HG02885 (cell line): ENCODE measurements at regions not wholly inside any gene's neighbourhood (a gene's known extent, or its start where the extent isn't known, plus 50 kb on each side); places are given as distances from the start of the nearest gene placed in this dataset.

Source experiments
- ATAC-seq: cut with Tn5 transposase; IDR thresholded peaks from one replicate; pipeline ENCODE4 v1.9.1; 2021; ENCODE audit warnings: mild to moderate bottlenecking; ENCODE audit not compliant: unreplicated experiment, poor library complexity

DNA sequence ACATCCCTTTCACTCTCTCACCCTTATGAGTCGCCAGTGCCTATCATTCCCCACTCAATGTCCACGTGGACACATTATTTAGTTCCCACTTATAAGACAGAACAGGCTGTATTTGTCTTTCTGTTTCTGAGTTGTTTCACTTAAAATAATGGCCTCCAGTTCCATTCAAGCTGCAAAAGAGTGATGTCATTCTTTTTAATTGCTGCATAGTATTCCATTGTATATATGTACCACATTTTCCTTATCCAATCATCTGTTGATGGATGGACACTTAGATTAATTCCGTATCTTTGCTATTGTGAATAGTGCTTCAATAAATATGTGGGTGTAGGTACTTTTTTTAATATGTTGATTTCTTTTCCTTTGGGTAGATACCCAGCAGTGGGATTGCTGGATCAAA is 79.1 kb downstream of the ZNF365 start:
- ATAC-seq, result no peak

DNA sequence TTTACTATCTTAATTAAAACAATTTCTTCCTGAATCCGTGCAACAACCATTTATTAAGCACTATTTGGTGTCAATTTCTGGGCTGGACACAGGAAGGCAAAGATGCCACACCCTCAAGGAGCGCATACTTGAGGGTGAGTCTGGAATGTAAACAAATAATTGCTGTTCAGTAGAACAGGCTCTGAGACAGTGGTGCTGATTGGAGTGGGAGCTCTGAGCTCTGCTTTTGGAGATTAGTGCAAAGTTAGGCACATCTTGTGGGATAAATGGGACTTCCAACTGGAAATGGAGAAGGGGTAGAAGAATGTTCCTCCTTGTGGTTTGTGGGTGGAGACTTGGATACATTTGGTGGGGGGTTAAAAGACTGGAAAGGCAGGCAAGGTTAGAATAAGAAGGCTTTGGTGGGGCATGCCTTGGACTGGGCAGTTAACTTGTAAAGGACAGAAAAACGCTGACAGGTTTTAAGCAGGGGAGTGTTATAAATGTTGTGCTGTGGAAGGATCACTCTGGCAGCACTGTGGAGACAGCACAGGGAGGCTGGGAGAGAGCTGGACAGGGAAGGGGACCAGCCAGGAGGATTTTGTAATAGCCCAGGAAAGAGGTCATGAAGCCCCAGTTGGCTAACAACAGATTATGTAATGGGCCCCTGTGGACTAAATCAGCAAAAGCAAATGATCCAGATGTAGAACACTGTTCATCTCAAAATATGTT is 80.7 kb downstream of the ZNF365 start:
- no peak for ATAC-seq

DNA sequence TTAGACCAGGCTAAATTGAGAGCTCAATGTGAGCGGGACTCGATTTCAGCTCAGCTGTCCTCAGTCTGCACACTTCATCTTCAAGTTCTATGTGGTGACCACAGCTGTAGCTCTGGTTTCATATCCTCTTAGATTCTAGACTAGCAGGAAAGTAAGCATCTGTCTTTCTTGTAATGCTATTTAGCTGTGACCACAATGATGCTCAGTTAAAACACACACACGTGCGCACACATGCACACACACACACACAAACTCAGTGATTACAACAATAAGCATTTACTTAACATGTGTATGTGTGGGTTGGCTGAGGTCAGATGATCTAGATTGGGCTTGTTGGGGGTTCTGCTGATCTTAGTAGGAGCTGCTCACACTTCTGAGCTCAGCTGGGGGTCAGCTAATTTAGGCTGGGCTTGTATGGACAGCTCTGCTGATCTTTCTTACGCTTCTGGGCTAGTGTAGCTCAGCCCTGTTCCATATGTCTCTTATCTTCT is 82.5 kb downstream of the ZNF365 start:
- ATAC-seq, result peak; percentile 98

DNA sequence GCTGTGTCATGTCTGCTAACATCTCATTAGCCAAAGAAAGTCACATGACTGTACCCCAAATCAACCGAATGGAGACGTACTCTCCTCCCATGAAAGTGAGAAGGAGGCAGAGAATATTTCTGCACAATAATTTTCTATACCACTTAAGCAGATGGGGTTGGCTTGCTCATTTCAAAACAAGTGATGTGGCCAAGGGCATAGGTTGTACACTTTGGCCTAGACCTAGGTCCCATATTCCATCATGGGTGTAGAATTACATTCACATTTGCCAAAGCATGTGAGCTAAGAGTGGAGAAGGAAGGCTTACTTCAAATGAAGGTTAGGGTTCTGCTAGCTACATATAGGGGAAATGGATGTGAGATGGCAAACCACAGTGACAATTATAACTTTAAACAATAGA is 83.0 kb downstream of the ZNF365 start:
- ATAC-seq, result peak; percentile 8

DNA sequence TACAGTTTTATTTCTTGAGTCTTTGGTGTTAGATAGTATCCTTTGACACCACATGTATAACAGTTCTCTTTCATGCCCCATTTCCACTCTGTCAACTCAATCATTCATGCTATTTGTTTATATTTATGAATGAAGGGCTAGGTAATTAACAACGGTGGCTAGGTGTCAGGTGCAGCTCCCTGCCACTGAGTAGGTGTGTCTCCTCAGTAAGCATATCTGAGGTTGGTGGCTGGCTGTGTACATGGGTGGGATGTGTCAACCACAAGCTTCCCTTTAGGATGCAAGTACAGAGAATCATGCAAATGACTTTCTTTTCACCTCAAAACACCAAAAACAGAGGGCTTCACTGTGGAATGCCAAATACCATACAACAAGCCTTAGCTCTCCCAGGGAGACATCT is 83.4 kb downstream of the ZNF365 start:
- peak; percentile 31 for ATAC-seq

DNA sequence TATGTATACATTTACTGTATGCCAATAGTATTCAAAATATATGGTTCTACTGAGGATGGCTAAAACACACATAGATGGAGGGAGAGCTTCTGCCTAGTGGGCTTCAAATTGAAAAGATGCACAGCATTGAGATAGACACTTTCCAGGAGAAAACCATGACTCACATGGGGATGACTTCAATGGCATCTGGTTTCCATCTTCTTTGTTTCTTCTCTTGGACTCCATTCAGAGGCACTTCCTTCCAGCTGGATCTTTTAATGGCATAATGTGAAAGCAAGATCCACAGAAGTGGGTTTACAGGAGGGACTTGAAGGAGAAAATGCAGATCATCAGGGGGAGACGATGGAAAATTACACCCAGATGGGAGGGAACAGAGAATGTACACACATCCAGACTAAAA is 84.9 kb downstream of the ZNF365 start:
- ATAC-seq, result no peak

DNA sequence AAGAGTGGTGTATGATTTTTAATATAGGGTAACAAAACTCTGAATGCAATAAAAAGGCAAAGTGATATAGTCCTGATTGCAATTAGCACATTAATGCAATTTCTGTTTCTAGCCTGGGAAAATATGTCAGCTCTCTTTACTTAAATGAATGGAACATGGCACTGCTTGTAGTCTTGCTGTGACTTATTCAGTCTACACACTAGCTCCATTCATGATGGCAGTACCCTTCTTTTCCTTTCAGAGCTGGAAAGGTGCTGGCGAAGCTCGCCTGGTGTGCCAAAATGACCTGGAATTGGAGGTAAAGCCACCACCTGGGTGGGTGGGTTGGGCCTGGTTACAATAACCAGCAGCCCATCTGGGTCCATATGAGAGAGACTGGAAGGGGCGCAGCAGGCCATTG is 85.3 kb downstream of the ZNF365 start:
- no peak for ATAC-seq

DNA sequence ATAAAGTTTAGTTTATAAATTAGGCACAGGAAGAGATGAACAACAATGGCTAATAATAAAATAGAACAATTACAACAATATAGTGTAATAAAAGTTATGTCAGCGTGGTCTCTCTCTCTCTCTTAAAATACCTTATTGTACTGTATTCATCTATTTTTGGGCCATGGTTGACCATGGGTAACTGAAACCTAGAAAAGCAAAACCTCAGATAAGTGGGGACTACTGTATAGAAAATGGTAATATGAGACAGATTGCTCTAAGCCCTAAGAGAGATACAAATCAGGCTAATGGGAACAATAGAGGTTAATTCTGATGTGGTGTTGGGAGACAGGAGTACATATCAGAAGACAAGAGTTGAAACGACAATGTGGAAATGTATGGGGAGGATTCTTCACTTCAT is 86.2 kb downstream of the ZNF365 start:
- peak; percentile 33 for ATAC-seq

DNA sequence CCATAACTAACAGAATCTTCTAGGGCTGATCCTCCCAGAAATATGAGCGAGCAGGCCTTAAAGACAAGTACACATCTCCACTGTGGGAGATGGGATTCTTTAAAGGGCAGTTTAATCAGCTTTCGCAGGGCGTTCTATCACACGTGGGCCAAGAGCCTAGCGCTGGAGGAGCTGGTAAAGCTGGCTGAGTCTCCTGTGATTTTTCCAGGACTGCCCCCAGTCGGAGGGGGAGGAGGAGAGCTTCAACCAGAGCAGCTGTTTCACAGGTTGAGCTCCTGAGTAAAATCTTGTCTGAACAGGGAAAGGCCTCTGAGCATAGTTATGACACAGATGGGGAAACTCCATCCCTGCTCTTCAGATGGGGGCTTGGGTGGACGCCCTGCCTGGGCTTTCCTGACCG is 87.0 kb downstream of the ZNF365 start:
- ATAC-seq, result no peak

DNA sequence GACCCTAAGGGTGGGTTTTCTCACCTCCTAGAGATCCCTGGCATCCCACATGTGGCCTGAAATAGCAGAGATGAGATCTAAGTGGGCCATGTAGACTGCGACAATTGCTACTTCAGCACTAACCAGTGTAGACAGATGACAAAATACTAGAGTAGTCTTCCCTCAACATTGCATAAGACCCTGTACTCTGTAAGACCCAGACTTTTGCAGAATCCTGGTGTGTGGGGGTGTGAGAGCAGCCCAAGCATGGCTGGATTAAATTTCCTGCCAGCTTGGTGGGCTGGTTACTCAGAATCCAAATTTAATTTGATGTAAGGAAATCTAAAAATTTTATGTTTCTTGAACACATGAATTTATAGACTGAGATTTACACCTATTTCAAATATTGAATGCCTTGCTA is 88.3 kb downstream of the ZNF365 start:
- ATAC-seq, result no peak

DNA sequence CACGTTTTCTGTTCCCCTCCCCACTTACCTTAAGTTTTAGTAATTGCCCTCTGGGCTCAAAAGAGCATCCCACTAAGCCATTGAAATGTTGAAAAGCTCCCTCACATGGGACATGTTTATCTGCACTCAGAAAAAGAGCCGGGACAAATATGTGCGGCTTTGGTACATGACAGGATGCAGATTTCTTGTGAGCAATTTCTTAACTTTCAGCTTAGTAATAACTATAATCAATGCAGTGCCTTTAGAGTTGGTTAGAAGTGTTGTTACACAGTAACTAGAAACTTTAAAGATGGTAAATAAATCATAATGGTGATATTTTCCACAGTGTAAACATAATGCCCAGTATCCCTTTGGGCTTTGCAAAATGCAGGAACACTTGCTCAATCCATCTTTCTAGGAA is 89.2 kb downstream of the ZNF365 start:
- peak; percentile 39 for ATAC-seq

DNA sequence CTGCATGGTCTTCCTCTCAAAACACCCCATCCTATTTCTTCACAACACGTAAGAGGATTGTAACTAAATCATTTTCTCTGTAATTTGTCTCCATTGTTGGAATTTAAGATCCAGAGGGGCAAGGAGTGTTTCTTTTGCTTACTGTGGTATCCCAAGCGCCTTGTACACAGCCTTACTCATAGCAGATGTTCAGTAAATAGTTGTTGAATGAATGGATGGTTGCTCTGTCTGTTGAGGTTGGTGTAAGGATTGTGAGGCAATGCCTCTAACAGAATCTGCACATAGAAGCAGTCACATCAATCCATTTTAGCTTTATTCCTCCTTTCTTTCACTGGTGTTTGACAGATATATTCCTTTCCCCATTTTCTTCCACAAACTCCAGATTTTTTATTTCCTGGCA is 90.1 kb downstream of the ZNF365 start:
- ATAC-seq, result no peak

DNA sequence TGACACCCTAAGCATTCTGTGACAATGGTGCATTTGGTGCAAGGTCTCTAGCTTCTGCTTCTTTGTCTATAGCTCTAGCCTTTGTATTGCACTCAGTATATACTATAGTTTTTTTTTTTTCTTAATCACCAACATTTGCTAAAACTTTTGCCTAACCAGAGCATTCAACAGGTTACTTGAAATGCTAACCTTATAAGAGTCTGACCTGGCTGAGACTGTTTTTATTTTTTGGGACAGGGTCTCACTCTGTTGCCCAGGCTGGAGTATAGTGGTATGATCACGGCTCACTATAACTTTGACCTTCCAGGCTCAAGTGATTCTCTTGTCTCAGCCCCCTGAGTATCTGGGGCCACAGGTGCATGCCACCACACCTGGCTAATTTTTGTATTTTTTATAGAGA is 92.4 kb downstream of the ZNF365 start:
- no peak for ATAC-seq

DNA sequence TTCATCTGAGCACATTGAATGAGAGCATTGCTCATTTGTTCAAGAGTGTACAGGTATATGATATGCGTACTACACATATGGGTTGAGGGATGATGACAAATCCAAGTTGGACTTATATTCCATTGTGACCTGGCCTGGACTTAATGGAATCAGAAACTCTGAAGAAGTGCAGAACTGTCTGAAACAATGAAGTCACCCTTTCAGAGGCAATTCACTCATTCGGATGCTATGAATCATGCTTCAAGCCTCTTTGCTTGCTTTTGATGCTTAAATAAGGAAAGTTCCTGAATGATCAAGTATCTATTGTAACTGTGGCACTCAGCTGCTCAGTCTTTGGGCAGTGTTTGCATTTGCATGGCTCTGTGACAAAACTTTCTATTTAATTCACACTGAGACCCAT is 93.4 kb downstream of the ZNF365 start:
- ATAC-seq, result no peak

DNA sequence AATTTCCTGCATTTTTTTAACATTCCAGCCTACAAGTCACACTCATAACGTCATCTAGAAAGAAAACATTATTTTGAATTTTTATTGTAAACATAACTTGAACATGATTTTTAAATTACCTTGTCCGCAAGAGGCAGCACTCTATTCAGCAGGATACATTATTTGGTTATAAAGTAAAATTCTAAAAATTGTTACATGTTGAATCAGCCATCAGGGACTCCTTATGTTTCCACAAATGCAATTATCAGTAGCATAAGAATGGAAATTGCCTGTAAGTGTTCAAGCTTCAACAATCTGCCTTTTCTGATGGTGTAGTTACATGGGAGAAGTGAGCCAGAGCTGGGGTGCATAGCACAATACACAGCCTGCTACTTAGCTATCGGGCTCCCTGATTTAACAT is 97.5 kb downstream of the ZNF365 start:
- no peak for ATAC-seq

DNA sequence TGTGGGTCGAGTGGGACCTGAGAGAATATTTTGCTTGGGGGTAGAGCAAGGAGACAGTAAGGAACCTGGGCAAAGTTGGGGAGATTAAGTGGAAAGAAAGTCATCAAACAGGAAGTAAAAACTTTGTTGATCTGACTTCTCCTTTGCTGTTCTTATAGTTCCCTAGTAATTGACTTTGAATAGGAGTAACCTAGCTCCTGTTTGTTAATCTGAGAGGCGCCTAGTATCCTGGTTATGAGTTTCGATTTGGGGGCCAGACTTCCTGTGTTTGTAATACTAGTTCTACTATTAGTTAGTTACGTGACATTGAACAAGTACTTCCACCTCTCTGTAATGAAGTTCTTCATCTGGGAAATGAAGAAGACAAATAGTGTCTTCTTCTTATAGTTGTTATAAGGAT is 99.1 kb downstream of the ZNF365 start:
- ATAC-seq, result no peak

DNA sequence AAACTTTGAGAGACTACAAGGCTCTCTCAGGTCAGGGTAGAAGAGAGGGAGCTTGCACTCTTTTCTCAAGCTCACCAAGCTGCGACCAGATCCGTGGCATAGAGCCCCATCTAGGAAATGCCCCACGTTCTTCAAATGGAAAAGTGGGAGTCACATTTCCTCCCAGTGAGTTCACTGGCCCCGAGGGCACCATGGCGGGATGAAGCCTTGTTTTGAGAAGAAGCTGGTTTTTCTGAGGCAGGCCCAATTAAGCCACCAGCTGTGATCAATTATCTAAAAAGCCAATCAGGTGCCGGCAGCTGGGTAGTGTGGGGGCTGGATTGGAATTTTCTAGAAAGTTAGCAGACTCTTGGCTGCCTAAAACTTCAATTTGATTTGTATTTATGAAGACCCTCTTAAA is 101.4 kb downstream of the ZNF365 start:
- no peak for ATAC-seq

DNA sequence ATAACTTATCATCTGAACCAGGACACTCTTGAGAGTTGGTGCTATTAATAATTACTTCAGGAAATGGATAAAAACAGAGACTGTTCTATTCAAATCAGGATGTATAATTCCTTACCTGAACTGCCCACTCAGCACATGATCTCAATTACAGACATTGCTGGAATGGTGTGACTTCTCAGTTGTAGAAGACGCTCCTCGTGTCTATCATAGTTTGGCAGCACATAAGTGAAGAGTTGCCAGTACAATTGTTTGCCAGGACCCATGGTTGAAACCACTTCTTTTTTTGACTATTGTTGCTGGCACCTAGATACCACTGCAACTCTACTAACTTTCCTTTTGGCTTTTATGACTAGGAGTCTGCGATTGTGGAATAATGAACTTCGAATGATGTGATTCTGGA is 105.4 kb downstream of the ZNF365 start:
- no peak for ATAC-seq

DNA sequence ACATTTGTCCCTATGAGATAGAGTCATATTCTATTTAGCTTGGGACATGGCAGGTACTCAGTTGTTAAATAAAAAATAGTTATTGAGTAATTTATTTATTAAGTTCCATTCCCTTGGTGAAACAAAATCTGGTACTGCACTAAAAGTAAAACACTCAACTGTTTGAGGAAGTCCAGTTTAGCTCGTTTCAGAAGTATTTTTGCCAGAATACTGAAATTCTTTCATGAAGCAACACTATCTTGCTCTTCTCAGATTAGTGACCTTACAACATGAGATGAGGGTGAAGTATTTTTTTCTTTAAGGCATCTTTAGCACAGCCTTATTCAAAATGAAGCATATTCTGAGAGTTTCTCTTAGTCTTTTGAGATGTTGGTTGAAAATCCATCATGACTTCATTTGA is 106.0 kb downstream of the ZNF365 start:
- ATAC-seq, result no peak

DNA sequence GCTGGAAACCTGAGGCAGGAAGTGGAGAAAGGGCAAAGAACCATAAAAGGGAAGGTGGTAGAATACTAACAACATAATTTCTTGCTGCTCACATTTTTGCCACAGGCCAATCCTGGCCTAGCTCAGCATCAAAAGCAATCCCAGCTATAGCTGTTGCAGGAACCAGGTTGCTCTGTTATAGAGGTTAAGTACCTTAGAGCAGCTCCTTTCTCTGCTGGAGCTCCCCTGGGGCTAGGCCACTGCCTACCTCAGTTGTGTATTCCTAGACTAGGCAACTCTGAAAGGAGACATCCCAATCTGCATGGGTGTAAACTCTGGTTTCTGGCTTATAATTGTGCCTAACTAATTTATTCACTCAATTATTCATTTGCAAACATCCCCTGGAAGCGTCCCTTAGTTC is 108.4 kb downstream of the ZNF365 start:
- ATAC-seq, result no peak

DNA sequence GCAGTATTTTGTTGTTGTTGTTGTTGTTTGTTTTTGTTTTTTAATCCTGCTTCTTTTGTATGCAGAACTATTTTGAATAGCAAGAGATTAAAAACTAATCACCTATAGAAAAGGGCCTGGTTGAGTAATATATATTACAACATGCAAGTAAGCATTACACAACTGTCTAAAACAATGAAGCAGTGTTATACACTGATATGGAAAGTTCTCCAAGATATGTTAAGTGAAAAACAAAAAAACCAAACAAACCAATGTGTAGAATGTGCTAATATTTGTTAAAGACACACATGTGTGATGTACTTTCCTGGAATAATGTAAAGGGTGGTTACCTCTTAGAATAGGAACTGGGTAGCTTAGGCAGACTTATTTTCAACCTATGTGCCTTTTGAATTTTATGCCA is 117.4 kb downstream of the ZNF365 start:
- ATAC-seq, result no peak

DNA sequence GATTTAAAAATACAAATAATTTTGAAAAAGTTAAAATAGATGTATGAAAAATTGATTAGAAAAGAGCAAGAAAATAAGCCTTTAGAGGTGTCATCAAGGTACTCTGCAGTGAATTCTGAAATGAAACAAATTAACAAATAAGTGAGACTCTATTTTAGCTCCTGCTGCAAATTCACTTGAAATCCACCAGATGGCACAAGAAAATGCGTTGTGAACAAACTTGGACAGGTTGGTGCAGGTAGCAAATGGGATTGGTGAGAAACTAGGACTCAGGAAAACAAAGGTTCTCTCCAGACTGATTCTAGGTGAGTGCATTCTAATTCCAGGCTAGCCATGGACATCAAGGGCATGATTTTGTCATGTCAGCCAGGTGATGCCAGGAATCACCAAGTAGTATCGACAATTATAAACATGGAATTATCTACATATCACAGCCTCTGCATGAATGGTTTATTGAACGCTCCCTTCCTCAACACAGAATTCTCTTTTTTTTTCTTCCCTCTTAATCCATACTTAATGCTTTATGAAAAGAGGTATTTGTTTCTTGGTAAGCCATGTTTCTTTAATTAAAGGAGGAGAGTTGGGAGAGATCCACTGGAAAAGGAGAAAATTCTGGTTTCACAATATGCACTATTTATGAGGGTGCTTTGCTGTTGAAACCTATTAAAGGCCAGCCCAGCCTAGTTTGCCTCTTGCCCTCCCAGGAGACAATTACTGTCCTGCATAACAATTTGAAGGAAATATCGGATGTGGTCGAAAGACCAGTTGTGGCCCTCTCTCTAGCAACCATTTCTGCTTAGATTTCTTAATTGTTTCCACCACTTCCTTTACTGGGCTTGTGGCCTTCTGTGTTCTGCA is 118.1 kb downstream of the ZNF365 start:
- peak; percentile 63 for ATAC-seq
